ENCODE measurements at regions not wholly inside any gene's neighbourhood (a gene's known extent, or its start where the extent isn't known, plus 50 kb on each side); places are given as distances from the start of the nearest gene placed in this dataset.

GRCh38 chr3:178370387-178370786, 165.8 kb upstream of the KCNMB2 start (continued):
- TF ChIP-seq, protein P1, sequence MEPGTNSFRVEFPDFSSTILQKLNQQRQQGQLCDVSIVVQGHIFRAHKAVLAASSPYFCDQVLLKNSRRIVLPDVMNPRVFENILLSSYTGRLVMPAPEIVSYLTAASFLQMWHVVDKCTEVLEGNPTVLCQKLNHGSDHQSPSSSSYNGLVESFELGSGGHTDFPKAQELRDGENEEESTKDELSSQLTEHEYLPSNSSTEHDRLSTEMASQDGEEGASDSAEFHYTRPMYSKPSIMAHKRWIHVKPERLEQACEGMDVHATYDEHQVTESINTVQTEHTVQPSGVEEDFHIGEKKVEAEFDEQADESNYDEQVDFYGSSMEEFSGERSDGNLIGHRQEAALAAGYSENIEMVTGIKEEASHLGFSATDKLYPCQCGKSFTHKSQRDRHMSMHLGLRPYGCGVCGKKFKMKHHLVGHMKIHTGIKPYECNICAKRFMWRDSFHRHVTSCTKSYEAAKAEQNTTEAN (CRISPR knock-in tag; IDR thresholded peaks at IDR 0.05): no peak

DNA sequence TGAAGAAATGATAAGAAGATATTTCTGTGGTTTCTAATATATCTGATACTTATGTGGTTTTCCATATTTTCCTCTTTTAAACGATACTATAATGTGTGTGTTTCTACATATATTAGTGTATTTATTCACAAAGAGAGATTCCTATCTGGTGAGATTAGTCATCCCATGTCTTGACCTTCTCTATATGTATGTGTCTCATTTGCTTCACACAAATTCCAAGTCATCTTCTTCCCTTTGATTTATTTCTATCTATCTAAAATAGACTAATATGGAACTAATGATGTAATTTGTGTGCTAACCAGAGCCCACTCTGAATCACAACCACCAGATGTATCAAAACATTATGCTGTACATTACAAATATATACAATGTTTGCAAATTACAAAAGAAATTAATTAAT, 154.7 kb upstream of the KCNMB2 start:
- ATAC-seq: no peak
- H3K36me3 Mint-ChIP-seq: no peaks in the 10 kb centered on the region
- TF ChIP-seq AR (CRISPR knock-in tag; IDR thresholded peaks at IDR 0.05) (no peak), SMAD4 (CRISPR knock-in tag; IDR thresholded peaks at IDR 0.05) (no peak)
- TF ChIP-seq, protein P2, sequence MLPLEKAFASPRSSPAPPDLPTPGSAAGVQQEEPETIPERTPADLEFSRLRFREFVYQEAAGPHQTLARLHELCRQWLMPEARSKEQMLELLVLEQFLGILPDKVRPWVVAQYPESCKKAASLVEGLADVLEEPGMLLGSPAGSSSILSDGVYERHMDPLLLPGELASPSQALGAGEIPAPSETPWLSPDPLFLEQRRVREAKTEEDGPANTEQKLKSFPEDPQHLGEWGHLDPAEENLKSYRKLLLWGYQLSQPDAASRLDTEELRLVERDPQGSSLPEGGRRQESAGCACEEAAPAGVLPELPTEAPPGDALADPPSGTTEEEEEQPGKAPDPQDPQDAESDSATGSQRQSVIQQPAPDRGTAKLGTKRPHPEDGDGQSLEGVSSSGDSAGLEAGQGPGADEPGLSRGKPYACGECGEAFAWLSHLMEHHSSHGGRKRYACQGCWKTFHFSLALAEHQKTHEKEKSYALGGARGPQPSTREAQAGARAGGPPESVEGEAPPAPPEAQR (CRISPR knock-in tag; IDR thresholded peaks at IDR 0.05): no peak
- ChIA-PET CTCF (no interaction called here), POLR2A (no interaction called here)
- peaks cover 7% of the 10 kb centered on the region for H3K4me1 Mint-ChIP-seq
- no peaks in the 10 kb centered on the region for H3K27me3 Mint-ChIP-seq (ENCODE audit: low read depth)
- no peak overlapping the region for H3K4me3 Mint-ChIP-seq
- no peak overlapping the region for H3K27ac Mint-ChIP-seq
- DNase-seq (ENCODE audit: low spot score): no peak
- no peaks in the 10 kb centered on the region for H3K9me3 Mint-ChIP-seq

DNA sequence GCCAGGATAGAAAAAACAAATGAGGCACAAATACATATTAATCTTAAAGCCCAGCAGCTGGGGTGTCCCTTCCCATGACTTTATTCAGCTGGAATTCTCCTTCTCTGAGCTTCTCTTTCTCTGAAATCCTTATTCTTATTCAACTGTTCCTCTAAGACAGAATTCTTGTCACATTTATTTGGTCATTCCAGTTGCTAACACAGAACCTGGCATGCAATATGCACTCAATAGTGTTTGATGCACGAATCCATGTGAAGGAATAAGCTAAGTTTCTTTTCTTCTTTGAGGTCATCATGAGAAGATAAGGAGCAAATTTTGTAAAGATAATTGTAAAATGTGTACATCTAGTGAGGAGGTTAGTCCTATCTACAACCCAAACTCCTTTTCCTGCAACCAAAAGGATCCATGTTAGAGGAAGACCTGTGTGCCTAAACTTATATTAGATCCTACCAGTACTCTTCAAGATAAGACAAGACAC, 154.2 kb upstream of the KCNMB2 start:
- DNase-seq (ENCODE audit: low spot score): no peak
- no peak overlapping the region for H3K4me3 Mint-ChIP-seq
- CTCF ChIA-PET: no interaction called here
- H3K4me1 Mint-ChIP-seq: peaks cover 12% of the 10 kb centered on the region
- no peaks in the 10 kb centered on the region for H3K9me3 Mint-ChIP-seq
- H3K27ac Mint-ChIP-seq: no peak overlapping the region
- no peaks in the 10 kb centered on the region for H3K36me3 Mint-ChIP-seq
- no peak for ATAC-seq
- POLR2A ChIA-PET: no interaction called here
- TF ChIP-seq ZNF317 (CRISPR knock-in tag; IDR thresholded peaks at IDR 0.05; ENCODE audit: borderline replicate concordance, low read depth): no peak
- no peak for TF ChIP-seq ETV6 (CRISPR knock-in tag; IDR thresholded peaks at IDR 0.05)
- TF ChIP-seq FOXK1 (CRISPR knock-in tag; IDR thresholded peaks at IDR 0.05): no peak
- no peak for TF ChIP-seq GTF2I (CRISPR knock-in tag; conservative IDR thresholded peaks at IDR 0.05)
- no peak for TF ChIP-seq FOXP1 (CRISPR knock-in tag; IDR thresholded peaks at IDR 0.05; ENCODE audit: borderline replicate concordance)
- TF ChIP-seq HMGA2 (CRISPR knock-in tag; IDR thresholded peaks at IDR 0.05): no peak
- no peak for TF ChIP-seq PRRX2 (CRISPR knock-in tag; IDR thresholded peaks at IDR 0.05)
- TF ChIP-seq, protein P3, sequence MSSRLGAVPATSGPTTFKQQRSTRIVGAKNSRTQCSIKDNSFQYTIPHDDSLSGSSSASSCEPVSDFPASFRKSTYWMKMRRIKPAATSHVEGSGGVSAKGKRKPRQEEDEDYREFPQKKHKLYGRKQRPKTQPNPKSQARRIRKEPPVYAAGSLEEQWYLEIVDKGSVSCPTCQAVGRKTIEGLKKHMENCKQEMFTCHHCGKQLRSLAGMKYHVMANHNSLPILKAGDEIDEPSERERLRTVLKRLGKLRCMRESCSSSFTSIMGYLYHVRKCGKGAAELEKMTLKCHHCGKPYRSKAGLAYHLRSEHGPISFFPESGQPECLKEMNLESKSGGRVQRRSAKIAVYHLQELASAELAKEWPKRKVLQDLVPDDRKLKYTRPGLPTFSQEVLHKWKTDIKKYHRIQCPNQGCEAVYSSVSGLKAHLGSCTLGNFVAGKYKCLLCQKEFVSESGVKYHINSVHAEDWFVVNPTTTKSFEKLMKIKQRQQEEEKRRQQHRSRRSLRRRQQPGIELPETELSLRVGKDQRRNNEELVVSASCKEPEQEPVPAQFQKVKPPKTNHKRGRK (CRISPR knock-in tag; IDR thresholded peaks at IDR 0.05; ENCODE audit: borderline replicate concordance): no peak
- TF ChIP-seq NFATC4 (CRISPR knock-in tag; IDR thresholded peaks at IDR 0.05): no peak
- no peak for TF ChIP-seq PRDM15 (CRISPR knock-in tag; IDR thresholded peaks at IDR 0.05)
- H3K27me3 Mint-ChIP-seq (ENCODE audit: low read depth): no peaks in the 10 kb centered on the region
